Right lobe of liver (tissue), 6 donors: ENCODE measurements at regions not wholly inside any gene's neighbourhood (a gene's known extent, or its start where the extent isn't known, plus 50 kb on each side); places are given as distances from the start of the nearest gene placed in this dataset.
A peak's percentile ranks its signal among the peaks of the same experiment; 100 is the strongest.

Experiments
- ATAC-seq, 4 donors: fragments of 200-7000 bp; cut with Tn5 transposase; one replicate each; pipeline ENCODE4 v1.9.1; 2020; ENCODE audit warnings: mild to moderate bottlenecking in 4 of 4, moderate library complexity in 4 of 4
- DNase-seq, 3 donors: peaks; one replicate each; pipeline ENCODE4 v3.0.0-alpha.2; 2020
- H3K27ac ChIP-seq, 3 donors: fragments of 200-600 bp; one replicate each; pipeline ENCODE4 v1.8.0; 2022
- H3K27me3 ChIP-seq, 2 donors: fragments of 200-600 bp; one replicate each; pipeline ENCODE4 v1.8.0; 2022
- H3K36me3 ChIP-seq, 4 donors: fragments of 200-600 bp; sonication (generic) in 1 of 4; one replicate each; pipeline versions ENCODE4 v1.5.1 to v1.8.0; 2017 to 2022; ENCODE audit warnings: control low read depth in 1 of 4
- H3K4me1 ChIP-seq, 4 donors: fragments of 200-600 bp; sonication (generic) in 1 of 4; one replicate each; pipeline versions ENCODE4 v1.5.1 to v1.8.0; 2017 to 2022; ENCODE audit warnings: control low read depth in 1 of 4
- H3K4me3 ChIP-seq, 3 donors: fragments of 200-600 bp; one replicate each; pipeline ENCODE4 v1.8.0; 2022
- H3K9me3 ChIP-seq, 4 donors: fragments of 200-600 bp; sonication (generic) in 1 of 4; one replicate each; pipeline versions ENCODE4 v1.5.1 to v1.8.0; 2017 to 2022; ENCODE audit warnings: control low read depth in 1 of 4
- POLR2A ChIP-seq: fragments of 450-650 bp; IDR thresholded peaks from one replicate; pipeline ENCODE4 v1.6.1; 2017; ENCODE audit warnings: antibody characterized with exemption, mild to moderate bottlenecking
- WGBS: methylation state at CpG from one replicate; pipeline ENCODE4 v1.1.6; 2018; ENCODE audit warnings: low coverage, low lambda C conversion rate; ENCODE audit not compliant: insufficient coverage; ENCODE audit errors: missing lambda C conversion rate; 5-methylcytosine and 5-hydroxymethylcytosine counted together
- intact Hi-C, 2 donors: fragments of 100-400 bp; cut with DNase I; formaldehyde crosslinking; loops; one replicate each; pipeline versions ENCODE4 v1.11.2 to v1.14.1; 2022
- TF ChIP-seq, protein P1 (sequence below), 4 donors: fragments of 200-600 bp in 3 of 4; fragments of 450-650 bp in 1 of 4; IDR thresholded peaks; one replicate each; pipeline versions ENCODE4 v1.5.1 to v1.8.0; 2016 to 2022; ENCODE audit warnings: antibody characterized with exemption in 4 of 4, mild to moderate bottlenecking in 2 of 4
- donor health status: DM: no; HTN: yes; CAD: no.
- donor health status: DM: no; HTN: no; CAD: no.
- donor health status: DM: no; HTN: no; CAD: no.
- donor health status: DM: no; HTN: yes; CAD: no.
- donor health status: DM: no; HTN: yes; CAD: no.

GRCh38 chr12:105861227-105861626 lies 277.5 kb downstream of the NUAK1 start:
- DNase-seq (no peak), ATAC-seq (no peak)
- no peak for TF ChIP-seq POLR2A
- TF ChIP-seq, protein P1, sequence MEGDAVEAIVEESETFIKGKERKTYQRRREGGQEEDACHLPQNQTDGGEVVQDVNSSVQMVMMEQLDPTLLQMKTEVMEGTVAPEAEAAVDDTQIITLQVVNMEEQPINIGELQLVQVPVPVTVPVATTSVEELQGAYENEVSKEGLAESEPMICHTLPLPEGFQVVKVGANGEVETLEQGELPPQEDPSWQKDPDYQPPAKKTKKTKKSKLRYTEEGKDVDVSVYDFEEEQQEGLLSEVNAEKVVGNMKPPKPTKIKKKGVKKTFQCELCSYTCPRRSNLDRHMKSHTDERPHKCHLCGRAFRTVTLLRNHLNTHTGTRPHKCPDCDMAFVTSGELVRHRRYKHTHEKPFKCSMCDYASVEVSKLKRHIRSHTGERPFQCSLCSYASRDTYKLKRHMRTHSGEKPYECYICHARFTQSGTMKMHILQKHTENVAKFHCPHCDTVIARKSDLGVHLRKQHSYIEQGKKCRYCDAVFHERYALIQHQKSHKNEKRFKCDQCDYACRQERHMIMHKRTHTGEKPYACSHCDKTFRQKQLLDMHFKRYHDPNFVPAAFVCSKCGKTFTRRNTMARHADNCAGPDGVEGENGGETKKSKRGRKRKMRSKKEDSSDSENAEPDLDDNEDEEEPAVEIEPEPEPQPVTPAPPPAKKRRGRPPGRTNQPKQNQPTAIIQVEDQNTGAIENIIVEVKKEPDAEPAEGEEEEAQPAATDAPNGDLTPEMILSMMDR (IDR thresholded peaks at IDR 0.05), result no peak
- H3K4me3 ChIP-seq, result no peak overlapping the region
- intact Hi-C loops, result no loop called here
- no peaks in the 10 kb centered on the region for H3K9me3 ChIP-seq
- no peaks in the 10 kb centered on the region for H3K27me3 ChIP-seq
- H3K4me1 ChIP-seq, result no peaks in the 10 kb centered on the region
- 0% methylated on average over 1 of the region's 2 CpGs for WGBS
- H3K36me3 ChIP-seq, result no peaks in the 10 kb centered on the region
- H3K27ac ChIP-seq, result no peak overlapping the region

- DNase-seq (no peak), ATAC-seq (peak in 1 of 4 donors; percentile 34)
- no peak for TF ChIP-seq POLR2A
- TF ChIP-seq, protein P1 (IDR thresholded peaks at IDR 0.05), result no peak
- Histone ChIP-seq H3K27ac (no peak overlapping the region), H3K36me3 (no peaks in the 10 kb centered on the region), H3K4me3 (no peak overlapping the region), H3K9me3 (no peaks in the 10 kb centered on the region), H3K4me1 (no peaks in the 10 kb centered on the region), H3K27me3 (no peaks in the 10 kb centered on the region)
- 100% methylated on average over 1 of the region's 10 CpGs for WGBS
- intact Hi-C loops, result no loop called here
These were observed 276.5 kb downstream of the NUAK1 start for GRCh38 chr12:105862163-105862821.

DNA sequence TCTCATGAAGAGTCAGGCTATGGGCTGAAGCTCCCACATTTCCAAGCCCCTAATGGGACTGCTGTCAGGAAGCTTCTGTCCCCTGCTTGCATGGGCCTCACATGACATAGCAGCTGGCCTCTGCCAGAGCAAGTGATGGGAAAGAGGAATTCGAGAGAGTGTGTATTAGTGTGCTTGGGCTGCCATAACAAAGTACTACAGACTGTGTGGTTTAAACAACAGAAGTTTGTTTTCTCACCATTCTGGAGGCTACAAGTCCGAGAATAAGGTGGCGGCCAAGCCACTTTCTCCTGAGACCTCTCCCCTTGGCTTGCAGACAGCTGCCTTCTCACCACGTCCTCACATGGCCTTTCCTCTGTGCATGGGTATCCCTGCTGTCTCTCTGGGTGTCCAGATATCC lies 274.4 kb downstream of the NUAK1 start:
- H3K27me3 ChIP-seq, result no peaks in the 10 kb centered on the region
- 38% methylated on average over 1 of the region's 4 CpGs for WGBS
- no peak overlapping the region for H3K27ac ChIP-seq
- no peak for DNase-seq
- no peak for ATAC-seq
- no peaks in the 10 kb centered on the region for H3K9me3 ChIP-seq
- no peaks in the 10 kb centered on the region for H3K4me1 ChIP-seq
- no peak for TF ChIP-seq POLR2A
- intact Hi-C loops, result no loop called here
- H3K36me3 ChIP-seq, result no peaks in the 10 kb centered on the region
- no peak overlapping the region for H3K4me3 ChIP-seq

DNA sequence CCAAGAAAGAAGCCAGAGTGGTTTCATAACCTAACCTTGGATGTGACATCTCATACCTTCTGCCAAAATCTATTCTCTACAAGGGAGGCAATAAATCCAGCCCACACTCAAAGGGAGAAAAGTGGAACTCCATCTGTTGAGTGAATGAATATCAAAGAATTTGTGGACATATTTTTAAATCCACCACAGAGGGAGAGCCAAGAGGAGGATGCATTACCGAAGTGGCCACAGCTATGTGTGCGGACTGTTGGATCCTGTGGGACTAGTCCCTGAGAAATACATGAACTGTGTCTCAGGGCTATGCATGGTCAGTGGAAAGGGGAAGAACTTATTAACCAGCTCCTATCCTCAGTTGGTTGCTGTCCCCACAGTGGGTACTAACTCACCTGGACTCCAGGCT lies 273.9 kb downstream of the NUAK1 start:
- intact Hi-C loops, result no loop called here
- H3K36me3 ChIP-seq, result no peaks in the 10 kb centered on the region
- no peak overlapping the region for H3K4me3 ChIP-seq
- H3K27me3 ChIP-seq, result no peaks in the 10 kb centered on the region
- no peak overlapping the region for H3K27ac ChIP-seq
- DNase-seq, result no peak
- no peak for TF ChIP-seq POLR2A
- TF ChIP-seq, protein P1 (IDR thresholded peaks at IDR 0.05), result no peak
- no peaks in the 10 kb centered on the region for H3K4me1 ChIP-seq
- no peak for ATAC-seq
- no peaks in the 10 kb centered on the region for H3K9me3 ChIP-seq
- 100% methylated on average over 2 of the region's 2 CpGs for WGBS

- ATAC-seq, result no peak
- no peaks in the 10 kb centered on the region for H3K4me1 ChIP-seq
- H3K9me3 ChIP-seq, result no peaks in the 10 kb centered on the region
- no peaks in the 10 kb centered on the region for H3K36me3 ChIP-seq
- 93% methylated on average over 2 of the region's 6 CpGs for WGBS
- H3K27me3 ChIP-seq, result no peaks in the 10 kb centered on the region
- no peak for TF ChIP-seq POLR2A
- TF ChIP-seq, protein P1 (IDR thresholded peaks at IDR 0.05), result no peak
- H3K27ac ChIP-seq, result no peak overlapping the region
- DNase-seq, result no peak
- intact Hi-C loops, result no loop called here
- H3K4me3 ChIP-seq, result no peak overlapping the region
These were observed 272.9 kb downstream of the NUAK1 start for GRCh38 chr12:105865886-105866285.
